ENCODE measurements at regions not wholly inside any gene's neighbourhood (a gene's known extent, or its start where the extent isn't known, plus 50 kb on each side); places are given as distances from the start of the nearest gene placed in this dataset.
A peak's percentile ranks its signal among the peaks of the same experiment; 100 is the strongest.

- no peak for DNase-seq (ENCODE audit: low spot score)
Measured at GRCh38 chr20:10724449-10725173, 50.8 kb upstream of the JAG1 start.

GRCh38 chr20:10728873-10729670 lies 55.3 kb upstream of the JAG1 start:
- no peak for DNase-seq (ENCODE audit: low spot score)

GRCh38 chr20:10729785-10730184 lies 56.0 kb upstream of the JAG1 start:
- no peak for DNase-seq (ENCODE audit: low spot score)

- no peak for DNase-seq (ENCODE audit: low spot score)
Measured at GRCh38 chr20:10730629-10731183, 56.9 kb upstream of the JAG1 start.

GRCh38 chr20:10731190-10731965 lies 57.6 kb upstream of the JAG1 start:
- no peak for DNase-seq (ENCODE audit: low spot score)

- DNase-seq (ENCODE audit: low spot score), result no peak
Measured at GRCh38 chr20:10733122-10733521, 59.3 kb upstream of the JAG1 start.

- no peak for DNase-seq (ENCODE audit: low spot score)
Measured at GRCh38 chr20:10735195-10735949, 61.6 kb upstream of the JAG1 start.

- no peak for DNase-seq (ENCODE audit: low spot score)
Measured at GRCh38 chr20:10739134-10739533, 65.3 kb upstream of the JAG1 start.

- no peak for DNase-seq (ENCODE audit: low spot score)
Measured at GRCh38 chr20:10739566-10739965, 65.8 kb upstream of the JAG1 start.

- no peak for DNase-seq (ENCODE audit: low spot score)
Measured at GRCh38 chr20:10741060-10741459, 67.3 kb upstream of the JAG1 start.

GRCh38 chr20:10745790-10746189 lies 72.0 kb upstream of the JAG1 start:
- DNase-seq (ENCODE audit: low spot score), result no peak

- DNase-seq (ENCODE audit: low spot score), result peak; percentile 39
Measured at GRCh38 chr20:10747019-10747418, 73.2 kb upstream of the JAG1 start.

GRCh38 chr20:10749084-10749483 lies 75.3 kb upstream of the JAG1 start:
- DNase-seq (ENCODE audit: low spot score), result no peak

- DNase-seq (ENCODE audit: low spot score), result no peak
Measured at GRCh38 chr20:10752206-10752605, 78.4 kb upstream of the JAG1 start.

GRCh38 chr20:10754824-10755223 lies 81.0 kb upstream of the JAG1 start:
- DNase-seq (ENCODE audit: low spot score), result no peak

- no peak for DNase-seq (ENCODE audit: low spot score)
Measured at GRCh38 chr20:10758446-10758845, 84.6 kb upstream of the JAG1 start.

- DNase-seq (ENCODE audit: low spot score), result no peak
Measured at GRCh38 chr20:10761232-10761631, 87.4 kb upstream of the JAG1 start.

GRCh38 chr20:10761786-10762185 lies 88.0 kb upstream of the JAG1 start:
- DNase-seq (ENCODE audit: low spot score), result no peak

GRCh38 chr20:10762216-10762615 lies 88.4 kb upstream of the JAG1 start:
- no peak for DNase-seq (ENCODE audit: low spot score)

GRCh38 chr20:10763112-10763511 lies 89.3 kb upstream of the JAG1 start:
- DNase-seq (ENCODE audit: low spot score), result no peak

GRCh38 chr20:10769700-10770099 lies 95.9 kb upstream of the JAG1 start:
- no peak for DNase-seq (ENCODE audit: low spot score)

All from HT-29 (cell line).